ENCODE measurements at regions not wholly inside any gene's neighbourhood (a gene's known extent, or its start where the extent isn't known, plus 50 kb on each side); places are given as distances from the start of the nearest gene placed in this dataset.

DNA sequence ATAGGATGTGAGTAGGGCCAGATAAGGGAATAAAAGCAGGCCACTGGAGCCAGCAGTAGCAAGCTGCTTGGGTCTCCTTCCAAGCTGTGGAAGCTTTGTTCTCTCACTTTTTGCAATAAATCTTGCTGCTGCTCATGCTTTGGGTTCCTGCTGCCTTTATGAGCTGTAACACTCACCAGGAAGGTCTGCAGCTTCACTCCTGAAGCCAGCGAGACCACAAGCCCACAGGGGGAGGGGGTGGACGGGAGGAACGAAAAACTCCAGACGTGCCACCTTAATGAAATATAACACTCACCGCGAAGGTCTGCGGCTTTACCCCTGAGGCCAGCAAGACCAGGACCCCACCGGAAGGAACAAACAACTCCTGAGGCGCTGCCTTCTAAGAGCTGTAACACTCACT, 1324.4 kb upstream of the EYS start:
- Mint-ChIP-seq H3K9me3 (peaks cover 32% of the 10 kb centered on the region), H3K4me3 (no peak overlapping the region), H3K4me1 (ENCODE audit: low read depth) (no peaks in the 10 kb centered on the region), H3K36me3 (ENCODE audit: low read depth) (no peaks in the 10 kb centered on the region), H3K27ac (no peak overlapping the region), H3K27me3 (ENCODE audit: insufficient read depth) (no peaks in the 10 kb centered on the region; the same call in 1 of the 2 replicates)
- DNase-seq: no peak
- TF ChIP-seq, protein P1, sequence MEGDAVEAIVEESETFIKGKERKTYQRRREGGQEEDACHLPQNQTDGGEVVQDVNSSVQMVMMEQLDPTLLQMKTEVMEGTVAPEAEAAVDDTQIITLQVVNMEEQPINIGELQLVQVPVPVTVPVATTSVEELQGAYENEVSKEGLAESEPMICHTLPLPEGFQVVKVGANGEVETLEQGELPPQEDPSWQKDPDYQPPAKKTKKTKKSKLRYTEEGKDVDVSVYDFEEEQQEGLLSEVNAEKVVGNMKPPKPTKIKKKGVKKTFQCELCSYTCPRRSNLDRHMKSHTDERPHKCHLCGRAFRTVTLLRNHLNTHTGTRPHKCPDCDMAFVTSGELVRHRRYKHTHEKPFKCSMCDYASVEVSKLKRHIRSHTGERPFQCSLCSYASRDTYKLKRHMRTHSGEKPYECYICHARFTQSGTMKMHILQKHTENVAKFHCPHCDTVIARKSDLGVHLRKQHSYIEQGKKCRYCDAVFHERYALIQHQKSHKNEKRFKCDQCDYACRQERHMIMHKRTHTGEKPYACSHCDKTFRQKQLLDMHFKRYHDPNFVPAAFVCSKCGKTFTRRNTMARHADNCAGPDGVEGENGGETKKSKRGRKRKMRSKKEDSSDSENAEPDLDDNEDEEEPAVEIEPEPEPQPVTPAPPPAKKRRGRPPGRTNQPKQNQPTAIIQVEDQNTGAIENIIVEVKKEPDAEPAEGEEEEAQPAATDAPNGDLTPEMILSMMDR (IDR thresholded peaks at IDR 0.05): no peak

DNA sequence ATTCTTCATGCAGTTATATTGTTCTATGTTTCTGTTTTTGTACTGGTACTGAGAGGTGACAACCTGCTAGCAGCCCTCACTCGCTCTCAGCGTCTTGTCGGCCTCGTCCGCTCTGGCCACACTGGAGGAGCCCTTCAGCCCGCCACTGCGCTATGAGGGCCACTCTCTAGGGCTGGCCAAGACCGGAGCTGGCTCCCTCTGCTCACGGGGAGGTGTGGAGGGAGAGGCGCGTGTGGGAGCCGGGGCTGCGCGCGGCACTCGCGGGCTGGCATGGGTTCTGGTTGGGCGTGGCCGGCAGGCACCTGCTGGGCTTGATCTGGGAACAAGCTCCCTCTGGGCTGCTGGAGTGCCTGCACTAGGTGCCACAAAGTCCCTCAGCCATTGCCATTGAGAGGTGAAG, 1323.8 kb upstream of the EYS start:
- DNase-seq: no peak
- TF ChIP-seq, protein P1 (IDR thresholded peaks at IDR 0.05): no peak
- no peak overlapping the region for H3K4me3 Mint-ChIP-seq
- H3K27me3 Mint-ChIP-seq (ENCODE audit: insufficient read depth): no peaks in the 10 kb centered on the region; the same call in 1 of the 2 replicates
- H3K27ac Mint-ChIP-seq: no peak overlapping the region
- no peaks in the 10 kb centered on the region for H3K36me3 Mint-ChIP-seq (ENCODE audit: low read depth)
- no peaks in the 10 kb centered on the region for H3K4me1 Mint-ChIP-seq (ENCODE audit: low read depth)
- H3K9me3 Mint-ChIP-seq: peaks cover 32% of the 10 kb centered on the region

DNA sequence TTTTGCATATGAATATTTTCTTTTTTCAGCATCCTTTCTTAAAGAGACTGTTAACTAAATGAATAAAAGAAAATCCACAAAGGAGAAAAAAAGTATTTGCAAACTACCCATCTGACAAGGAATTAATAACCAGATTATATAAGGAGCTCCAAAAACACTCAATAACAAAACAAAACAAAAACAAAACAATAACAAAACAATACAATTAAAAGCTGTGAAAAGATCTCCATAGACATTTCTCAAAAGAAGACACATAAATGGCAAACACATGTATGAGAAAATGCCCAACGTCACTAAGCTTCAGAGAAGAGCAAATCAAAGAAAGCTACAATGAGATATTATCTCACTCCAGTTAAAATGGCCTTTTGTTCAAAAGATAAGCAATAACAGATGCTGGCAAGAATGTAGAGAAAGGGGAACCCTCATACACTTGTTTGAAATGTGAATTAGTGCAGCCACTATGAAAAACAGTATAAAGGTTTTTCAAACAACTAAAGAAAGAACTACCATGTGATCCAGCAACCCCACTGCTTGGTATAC, 1310.0 kb upstream of the EYS start:
- no peak overlapping the region for H3K4me3 Mint-ChIP-seq
- DNase-seq: no peak
- no peaks in the 10 kb centered on the region for H3K4me1 Mint-ChIP-seq (ENCODE audit: low read depth)
- H3K27ac Mint-ChIP-seq: no peak overlapping the region
- no peaks in the 10 kb centered on the region for H3K27me3 Mint-ChIP-seq (ENCODE audit: insufficient read depth)
- H3K36me3 Mint-ChIP-seq (ENCODE audit: low read depth): no peaks in the 10 kb centered on the region
- H3K9me3 Mint-ChIP-seq: peaks cover 5% of the 10 kb centered on the region; the same call in 1 of the 2 replicates
- TF ChIP-seq, protein P1 (IDR thresholded peaks at IDR 0.05): no peak

DNA sequence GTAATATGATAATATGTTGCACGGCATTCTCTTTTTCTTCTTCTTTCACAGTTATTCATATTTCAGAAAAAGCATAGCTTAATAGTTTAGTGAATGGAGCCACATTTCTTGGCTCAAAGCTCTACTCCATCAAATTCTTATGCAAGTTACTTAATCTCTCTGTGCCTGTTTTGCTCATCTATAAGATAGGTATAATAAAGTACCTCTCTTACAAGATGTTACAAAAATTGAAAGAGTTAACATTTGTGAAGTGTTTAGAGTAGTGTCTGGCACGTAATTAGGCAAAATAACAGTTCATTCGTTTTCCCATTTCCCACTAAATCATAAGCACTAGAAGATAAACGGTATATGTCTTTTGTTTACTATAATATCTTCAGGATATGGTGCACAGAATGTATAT, 1304.4 kb upstream of the EYS start:
- TF ChIP-seq, protein P1 (IDR thresholded peaks at IDR 0.05): no peak

DNA sequence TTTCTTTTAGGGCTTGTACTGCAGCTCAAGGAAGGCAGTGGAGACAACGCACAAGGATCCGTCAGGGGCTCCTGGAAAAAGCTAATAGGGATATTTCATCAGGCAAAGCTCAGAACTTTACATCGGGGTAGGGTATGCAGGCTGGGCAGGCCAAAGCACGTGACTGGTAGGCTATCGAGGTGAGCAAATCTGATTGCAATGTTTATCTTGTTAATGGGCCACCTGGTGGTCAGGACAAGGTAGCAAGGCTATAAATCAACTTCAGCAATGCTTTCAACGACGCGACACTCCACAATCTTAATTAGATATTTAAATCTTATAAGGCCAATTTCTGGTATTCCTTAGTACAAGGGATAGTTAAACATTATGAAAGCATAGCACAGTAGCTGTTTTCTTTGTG, 1302.8 kb upstream of the EYS start:
- Mint-ChIP-seq H3K9me3 (peaks cover 31% of the 10 kb centered on the region), H3K27me3 (ENCODE audit: insufficient read depth) (no peaks in the 10 kb centered on the region), H3K4me1 (ENCODE audit: low read depth) (no peaks in the 10 kb centered on the region), H3K27ac (no peak overlapping the region), H3K36me3 (ENCODE audit: low read depth) (no peaks in the 10 kb centered on the region), H3K4me3 (no peak overlapping the region)
- DNase-seq: no peak
- TF ChIP-seq, protein P1 (IDR thresholded peaks at IDR 0.05): no peak

More for the DNA sequence above, 1304.4 kb upstream of the EYS start:
- no peak for DNase-seq
- Mint-ChIP-seq H3K27me3 (ENCODE audit: insufficient read depth) (no peaks in the 10 kb centered on the region), H3K36me3 (ENCODE audit: low read depth) (no peaks in the 10 kb centered on the region), H3K9me3 (peaks cover 28% of the 10 kb centered on the region), H3K27ac (no peak overlapping the region), H3K4me3 (no peak overlapping the region), H3K4me1 (ENCODE audit: low read depth) (no peaks in the 10 kb centered on the region)

DNA sequence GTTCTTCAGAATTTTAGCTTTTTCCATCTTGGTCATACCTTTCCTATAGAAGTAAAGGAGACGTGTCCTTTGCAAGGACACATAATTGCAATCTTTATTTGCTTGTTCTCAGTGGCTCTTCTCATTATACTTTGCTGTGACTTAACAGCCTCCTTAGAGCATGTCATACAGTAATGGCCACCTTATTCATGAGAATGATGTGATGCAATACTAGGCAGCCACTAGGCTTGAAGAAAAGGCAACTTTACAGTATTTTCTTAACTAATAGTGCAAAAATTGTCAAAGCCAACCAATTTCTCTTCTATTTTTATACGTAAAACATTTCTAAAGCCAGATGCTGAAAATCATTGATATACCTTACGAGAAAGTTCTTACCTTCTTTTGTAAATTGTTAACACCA, 1296.8 kb upstream of the EYS start:
- no peaks in the 10 kb centered on the region for H3K27me3 Mint-ChIP-seq (ENCODE audit: insufficient read depth)
- peaks cover 39% of the 10 kb centered on the region for H3K9me3 Mint-ChIP-seq
- DNase-seq: no peak
- no peak overlapping the region for H3K27ac Mint-ChIP-seq
- no peaks in the 10 kb centered on the region for H3K36me3 Mint-ChIP-seq (ENCODE audit: low read depth)
- H3K4me3 Mint-ChIP-seq: no peak overlapping the region
- no peaks in the 10 kb centered on the region for H3K4me1 Mint-ChIP-seq (ENCODE audit: low read depth)
- TF ChIP-seq, protein P1 (IDR thresholded peaks at IDR 0.05): no peak
